ENCODE measurements at regions not wholly inside any gene's neighbourhood (a gene's known extent, or its start where the extent isn't known, plus 50 kb on each side); places are given as distances from the start of the nearest gene placed in this dataset.
"Not testable (repeated sequence)": the region's sequence is repeated elsewhere in the genome, so short reads cannot be mapped to it uniquely, and the experiment has no call there.

- not testable (repeated sequence) for DNase-seq
Measured at GRCh38 chr15:44849701-44850403, 106.6 kb upstream of the TERB2 start.

GRCh38 chr15:44853304-44853950, 103.1 kb upstream of the TERB2 start:
- DNase-seq, result peak; percentile 35

- DNase-seq, result not testable (repeated sequence)
Measured at GRCh38 chr15:44854696-44855095, 101.8 kb upstream of the TERB2 start.

- DNase-seq, result not testable (repeated sequence)
Measured at GRCh38 chr15:44856284-44856683, 100.2 kb upstream of the TERB2 start.

- DNase-seq, result not testable (repeated sequence)
Measured at GRCh38 chr15:44857164-44857710, 99.2 kb upstream of the TERB2 start.

GRCh38 chr15:44859088-44859487, 97.4 kb upstream of the TERB2 start:
- DNase-seq, result not testable (repeated sequence)

- DNase-seq, result not testable (repeated sequence)
Measured at GRCh38 chr15:44860168-44860567, 96.3 kb upstream of the TERB2 start.

- DNase-seq, result no peak
Measured at GRCh38 chr15:44861439-44861910, 95.0 kb upstream of the TERB2 start.

GRCh38 chr15:44861917-44862316, 94.6 kb upstream of the TERB2 start:
- DNase-seq, result no peak

- DNase-seq, result not testable (repeated sequence)
Measured at GRCh38 chr15:44862866-44863265, 93.6 kb upstream of the TERB2 start.

GRCh38 chr15:44868100-44868499, 88.4 kb upstream of the TERB2 start:
- DNase-seq, result not testable (repeated sequence)

GRCh38 chr15:44870125-44870524, 86.4 kb upstream of the TERB2 start:
- DNase-seq, result not testable (repeated sequence)

GRCh38 chr15:44873103-44873502, 83.4 kb upstream of the TERB2 start:
- DNase-seq, result no peak

- no peak for DNase-seq
Measured at GRCh38 chr15:44879066-44879465, 77.4 kb upstream of the TERB2 start.

- DNase-seq, result no peak
Measured at GRCh38 chr15:44882499-44882968, 74.0 kb upstream of the TERB2 start.

GRCh38 chr15:44883199-44883877, 73.1 kb upstream of the TERB2 start:
- no peak for DNase-seq

GRCh38 chr15:44898890-44899651, 57.4 kb upstream of the TERB2 start:
- not testable (repeated sequence) for DNase-seq

- DNase-seq, result not testable (repeated sequence)
Measured at GRCh38 chr15:44899775-44900174, 56.7 kb upstream of the TERB2 start.

- not testable (repeated sequence) for DNase-seq
Measured at GRCh38 chr15:44900796-44901195, 55.7 kb upstream of the TERB2 start.

GRCh38 chr15:44903281-44903680, 53.2 kb upstream of the TERB2 start:
- not testable (repeated sequence) for DNase-seq

GRCh38 chr15:44904651-44905340, 51.7 kb upstream of the TERB2 start:
- not testable (repeated sequence) for DNase-seq
